Sigmoid colon (tissue), 6 donors: ENCODE measurements at regions not wholly inside any gene's neighbourhood (a gene's known extent, or its start where the extent isn't known, plus 50 kb on each side); places are given as distances from the start of the nearest gene placed in this dataset.
"Not testable (repeated sequence)": the region's sequence is repeated elsewhere in the genome, so short reads cannot be mapped to it uniquely, and the experiment has no call there.

Experiments used
- DNase-seq: peaks from one replicate; pipeline ENCODE4 v3.0.0-alpha.2; 2019
- H3K27ac ChIP-seq, 4 donors: fragments of 200-600 bp; sonication (generic); one replicate each; pipeline ENCODE4 v1.5.1; 2016 to 2019; ENCODE audit warnings: mild to moderate bottlenecking in 1 of 4
- H3K27me3 ChIP-seq, 3 donors: fragments of 200-600 bp; sonication (generic); one replicate each; pipeline ENCODE4 v1.5.1; 2019; ENCODE audit warnings: mild to moderate bottlenecking in 1 of 3
- H3K36me3 ChIP-seq, 4 donors: fragments of 200-600 bp; sonication (generic); one replicate each; pipeline ENCODE4 v1.5.1; 2016 to 2019
- H3K4me1 ChIP-seq, 4 donors: fragments of 200-600 bp; sonication (generic); one replicate each; pipeline ENCODE4 v1.5.1; 2017 to 2019
- H3K4me3 ChIP-seq, 4 donors: fragments of 200-600 bp; sonication (generic); one replicate each; pipeline ENCODE4 v1.5.1; 2017 to 2019; ENCODE audit warnings: mild to moderate bottlenecking in 2 of 4, moderate library complexity in 1 of 4
- H3K9me3 ChIP-seq, 4 donors: fragments of 200-600 bp in 3 of 4; sonication (generic) in 3 of 4; one replicate each; pipeline versions ENCODE4 v1.5.1 to v1.6.1; 2013 to 2019
- EP300 ChIP-seq, 4 donors: sonication (generic); formaldehyde crosslinking; IDR thresholded peaks; one replicate each; pipeline ENCODE4 v1.6.1; 2017; ENCODE audit warnings: antibody characterized with exemption in 4 of 4
- POLR2A ChIP-seq, 2 donors: fragments of 450-650 bp; IDR thresholded peaks; one replicate each; pipeline ENCODE4 v1.6.1; 2016; ENCODE audit warnings: antibody characterized with exemption in 2 of 2, mild to moderate bottlenecking in 2 of 2, moderate library complexity in 2 of 2
- POLR2AphosphoS5 ChIP-seq, 4 donors: sonication (generic); formaldehyde crosslinking; IDR thresholded peaks; one replicate each; pipeline ENCODE4 v1.6.1; 2017; ENCODE audit warnings: antibody characterized with exemption in 4 of 4
- WGBS, 2 donors: extraction: QIAGEN DNeasy Blood & Tissue Kit; methylation state at CpG; one replicate each; pipeline ENCODE4 v1.1.7; 2013; 5-methylcytosine and 5-hydroxymethylcytosine counted together
- intact Hi-C: fragments of 100-400 bp; cut with DNase I; formaldehyde crosslinking; loops from one replicate; pipeline ENCODE4 v1.15.1; 2023
- TF ChIP-seq, protein P1 (sequence below), 4 experiments: fragments of 450-650 bp in 3 of 4; fragments of 200-600 bp in 1 of 4; IDR thresholded peaks; one replicate each; pipeline ENCODE4 v1.5.1; 2016 to 2019; ENCODE audit warnings: antibody characterized with exemption in 4 of 4, mild to moderate bottlenecking in 3 of 4, moderate library complexity in 2 of 4
- donor health status: healthy with polysubstance abuse.
- donor health status: healthy.

DNA sequence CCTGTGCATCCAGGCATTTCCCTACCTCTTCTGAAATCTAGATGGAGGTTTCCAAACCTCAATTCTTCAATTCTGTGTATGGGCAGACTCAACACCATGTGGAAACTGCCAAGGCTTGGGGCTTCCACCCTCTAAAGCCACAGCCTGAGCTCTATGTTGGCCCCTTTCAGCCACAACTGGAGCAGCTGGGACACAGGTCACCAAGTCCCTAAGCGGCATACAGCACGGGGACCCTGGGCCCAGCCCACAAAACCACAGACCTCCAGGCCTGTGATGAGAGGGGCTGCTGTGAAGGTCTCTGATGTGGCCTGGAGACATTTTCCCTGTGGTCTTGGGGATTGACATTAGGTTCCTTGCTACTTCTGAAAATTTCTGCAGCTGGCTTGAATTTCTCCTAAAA is 255.4 kb downstream of the TDRD15 start:
- Histone ChIP-seq H3K9me3 (no peaks in the 10 kb centered on the region), H3K36me3 (no peaks in the 10 kb centered on the region), H3K27me3 (no peaks in the 10 kb centered on the region), H3K4me3 (no peak overlapping the region), H3K27ac (no peak overlapping the region), H3K4me1 (no peaks in the 10 kb centered on the region)
- DNase-seq = no peak
- TF ChIP-seq POLR2A (IDR thresholded peaks at IDR 0.05) = no peak
- TF ChIP-seq EP300 (IDR thresholded peaks at IDR 0.05) = no peak
- TF ChIP-seq, protein P1, sequence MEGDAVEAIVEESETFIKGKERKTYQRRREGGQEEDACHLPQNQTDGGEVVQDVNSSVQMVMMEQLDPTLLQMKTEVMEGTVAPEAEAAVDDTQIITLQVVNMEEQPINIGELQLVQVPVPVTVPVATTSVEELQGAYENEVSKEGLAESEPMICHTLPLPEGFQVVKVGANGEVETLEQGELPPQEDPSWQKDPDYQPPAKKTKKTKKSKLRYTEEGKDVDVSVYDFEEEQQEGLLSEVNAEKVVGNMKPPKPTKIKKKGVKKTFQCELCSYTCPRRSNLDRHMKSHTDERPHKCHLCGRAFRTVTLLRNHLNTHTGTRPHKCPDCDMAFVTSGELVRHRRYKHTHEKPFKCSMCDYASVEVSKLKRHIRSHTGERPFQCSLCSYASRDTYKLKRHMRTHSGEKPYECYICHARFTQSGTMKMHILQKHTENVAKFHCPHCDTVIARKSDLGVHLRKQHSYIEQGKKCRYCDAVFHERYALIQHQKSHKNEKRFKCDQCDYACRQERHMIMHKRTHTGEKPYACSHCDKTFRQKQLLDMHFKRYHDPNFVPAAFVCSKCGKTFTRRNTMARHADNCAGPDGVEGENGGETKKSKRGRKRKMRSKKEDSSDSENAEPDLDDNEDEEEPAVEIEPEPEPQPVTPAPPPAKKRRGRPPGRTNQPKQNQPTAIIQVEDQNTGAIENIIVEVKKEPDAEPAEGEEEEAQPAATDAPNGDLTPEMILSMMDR (IDR thresholded peaks at IDR 0.05) = no peak
- no peak for TF ChIP-seq POLR2AphosphoS5 (IDR thresholded peaks at IDR 0.05)
- WGBS, 2 donors = 71 to 92% methylated on average over 2 of the region's 2 CpGs
- intact Hi-C loops = no loop called here

DNA sequence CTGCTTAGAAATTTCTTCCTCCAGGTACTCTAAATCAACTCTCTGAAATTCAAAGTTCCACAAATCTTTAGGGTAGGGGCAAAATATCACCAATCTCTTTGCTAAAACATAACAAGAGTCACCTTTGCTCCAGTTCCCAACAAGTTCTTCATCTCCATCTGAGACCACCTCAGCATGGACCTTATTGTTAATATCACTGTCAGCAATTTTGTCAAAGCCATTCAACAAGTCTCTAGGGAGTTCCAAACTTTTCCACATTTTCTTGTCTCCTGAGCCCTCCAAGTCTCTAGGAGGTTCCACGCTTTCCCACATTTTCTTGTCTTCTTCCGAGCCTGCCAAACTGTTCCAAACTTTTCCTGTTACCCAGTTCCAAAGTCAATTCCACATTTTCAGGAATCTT is 255.9 kb downstream of the TDRD15 start:
- H3K36me3 ChIP-seq, intact Hi-C loops, DNase-seq, H3K4me1 ChIP-seq, H3K27me3 ChIP-seq, H3K4me3 ChIP-seq, H3K9me3 ChIP-seq, H3K27ac ChIP-seq: not testable (repeated sequence)
- 88 to 91% methylated on average over 2 of the region's 2 CpGs for WGBS, 2 donors

DNA sequence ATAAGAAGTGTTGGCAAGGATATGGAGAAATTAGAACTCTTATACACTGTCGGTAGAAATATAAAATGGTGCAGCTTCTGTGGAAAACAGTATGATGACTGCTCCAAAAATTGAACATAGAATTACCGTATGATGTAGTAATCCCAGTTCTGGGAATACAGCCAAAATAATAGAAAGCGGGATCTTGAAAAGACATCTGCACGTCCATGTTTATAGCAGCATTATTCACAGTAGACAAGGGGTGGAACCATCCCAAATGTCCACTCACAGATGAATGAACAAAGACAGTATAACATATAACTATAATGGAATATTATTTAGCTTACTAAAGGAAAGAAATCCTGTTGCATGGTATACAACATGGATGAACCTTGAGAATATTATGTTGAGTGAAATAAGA is 257.7 kb downstream of the TDRD15 start:
- TF ChIP-seq, protein P1 (IDR thresholded peaks at IDR 0.05) = no peak
- TF ChIP-seq POLR2AphosphoS5 (IDR thresholded peaks at IDR 0.05) (no peak), POLR2A (IDR thresholded peaks at IDR 0.05) (no peak), EP300 (IDR thresholded peaks at IDR 0.05) (no peak)
- no peak overlapping the region for H3K27ac ChIP-seq
- intact Hi-C loops = no loop called here
- WGBS, 2 donors = 30 to 53% methylated on average over 4 of the region's 4 CpGs
- H3K36me3 ChIP-seq = no peaks in the 10 kb centered on the region
- no peaks in the 10 kb centered on the region for H3K27me3 ChIP-seq
- no peaks in the 10 kb centered on the region for H3K4me1 ChIP-seq
- no peaks in the 10 kb centered on the region for H3K9me3 ChIP-seq
- no peak for DNase-seq
- H3K4me3 ChIP-seq = no peak overlapping the region

DNA sequence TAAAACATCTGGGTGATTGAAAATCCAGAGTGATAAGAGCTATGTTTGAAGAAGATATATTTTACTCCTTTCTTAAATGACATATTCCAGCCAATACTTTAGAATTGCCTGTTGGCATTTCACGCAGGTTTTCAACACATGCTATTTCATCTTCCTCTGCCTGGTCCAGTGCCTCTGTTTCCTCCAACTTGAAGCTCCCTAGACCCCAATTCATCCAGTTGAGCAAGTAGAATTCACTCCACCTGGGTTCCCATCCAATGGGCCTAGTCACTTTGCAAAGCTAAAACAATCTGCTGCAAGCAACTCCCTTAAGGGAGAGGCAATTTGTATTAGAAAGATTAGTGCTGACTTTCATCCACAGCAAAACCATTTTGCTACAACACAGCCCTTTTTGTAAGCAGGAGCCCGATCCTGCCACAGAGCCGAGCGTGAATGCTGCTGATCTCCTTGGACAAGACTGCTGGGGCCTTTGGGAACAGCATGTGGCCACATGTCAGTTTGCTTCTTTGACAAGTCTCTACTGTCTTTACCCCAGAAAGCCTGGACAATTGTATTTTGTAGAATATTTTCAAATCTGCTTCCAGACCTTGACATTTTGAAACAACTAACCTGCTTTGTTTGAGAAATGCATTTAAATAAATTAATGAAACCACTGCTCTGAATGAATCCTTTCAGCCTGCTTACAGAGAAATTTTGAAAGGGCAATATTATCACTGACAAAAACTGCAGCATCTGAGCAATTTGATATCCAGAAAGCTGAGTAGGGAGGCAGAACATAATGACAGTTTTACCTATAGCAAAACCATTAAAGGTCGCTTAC is 259.1 kb downstream of the TDRD15 start:
- WGBS, 2 donors = 86 to 93% methylated on average over 5 of the region's 5 CpGs
- H3K4me1 ChIP-seq = no peaks in the 10 kb centered on the region
- no peak for DNase-seq
- TF ChIP-seq POLR2A (IDR thresholded peaks at IDR 0.05) (no peak), POLR2AphosphoS5 (IDR thresholded peaks at IDR 0.05) (no peak), EP300 (IDR thresholded peaks at IDR 0.05) (no peak)
- TF ChIP-seq, protein P1 (IDR thresholded peaks at IDR 0.05) = no peak
- no peak overlapping the region for H3K27ac ChIP-seq
- no peaks in the 10 kb centered on the region for H3K27me3 ChIP-seq
- H3K36me3 ChIP-seq = no peaks in the 10 kb centered on the region
- no peak overlapping the region for H3K4me3 ChIP-seq
- intact Hi-C loops = no loop called here
- H3K9me3 ChIP-seq = no peaks in the 10 kb centered on the region

DNA sequence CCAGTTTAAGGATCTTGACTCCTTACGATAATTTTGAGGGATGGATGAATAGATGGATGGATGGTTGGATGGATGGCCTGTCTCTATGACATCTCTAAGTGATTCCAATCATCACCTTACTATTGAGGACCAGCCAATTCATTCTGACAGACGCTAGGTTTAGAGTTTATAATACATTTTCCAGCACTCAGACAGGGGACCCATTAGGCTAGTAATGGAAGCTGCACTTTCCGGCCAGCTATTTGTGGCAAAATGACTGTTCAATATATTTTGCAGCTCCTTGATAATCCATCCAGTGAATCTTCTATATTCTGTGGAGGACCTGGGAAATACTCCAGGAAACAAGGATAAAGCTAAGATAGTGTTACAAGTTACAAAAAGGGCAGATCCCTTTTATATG is 262.9 kb downstream of the TDRD15 start:
- intact Hi-C loops = no loop called here
- H3K4me1 ChIP-seq = no peaks in the 10 kb centered on the region
- DNase-seq = no peak
- H3K27me3 ChIP-seq = no peaks in the 10 kb centered on the region
- no peaks in the 10 kb centered on the region for H3K9me3 ChIP-seq
- H3K4me3 ChIP-seq = no peak overlapping the region
- 92 to 93% methylated on average over 3 of the region's 3 CpGs for WGBS, 2 donors
- no peaks in the 10 kb centered on the region for H3K36me3 ChIP-seq
- no peak overlapping the region for H3K27ac ChIP-seq
- TF ChIP-seq EP300 (IDR thresholded peaks at IDR 0.05) (no peak), POLR2AphosphoS5 (IDR thresholded peaks at IDR 0.05) (no peak), POLR2A (IDR thresholded peaks at IDR 0.05) (no peak)
- TF ChIP-seq, protein P1 (IDR thresholded peaks at IDR 0.05) = no peak
